Activated T-cell treated with anti-CD3 and anti-CD28 coated beads, Interleukin-2, amount 50 U/mL, for 24 hours (primary cell): ENCODE measurements at regions not wholly inside any gene's neighbourhood (a gene's known extent, or its start where the extent isn't known, plus 50 kb on each side); places are given as distances from the start of the nearest gene placed in this dataset.
"Not testable (repeated sequence)": the region's sequence is repeated elsewhere in the genome, so short reads cannot be mapped to it uniquely, and the experiment has no call there.

ENCODE experiments used
- DNase-seq: peaks from one replicate; pipeline ENCODE4 v3.0.0-alpha.2; 2020
- H3K27ac Mint-ChIP-seq: 2 replicates; pipeline ENCODE4 v1.8.0; 2020; ENCODE audit warnings: mild to moderate bottlenecking, mixed read lengths
- H3K27me3 Mint-ChIP-seq: 2 replicates; pipeline ENCODE4 v1.8.0; 2020; ENCODE audit warnings: mixed read lengths
- H3K36me3 Mint-ChIP-seq: 2 replicates; pipeline ENCODE4 v1.8.0; 2020; ENCODE audit warnings: low read depth, mixed read lengths
- H3K4me1 Mint-ChIP-seq: 2 replicates; pipeline ENCODE4 v1.8.0; 2020; ENCODE audit warnings: low read depth, mixed read lengths
- H3K4me3 Mint-ChIP-seq: 2 replicates; pipeline ENCODE4 v1.8.0; 2020; ENCODE audit warnings: mild to moderate bottlenecking, moderate library complexity, mixed read lengths
- H3K9me3 Mint-ChIP-seq: 2 replicates; pipeline ENCODE4 v1.8.0; 2020; ENCODE audit warnings: mixed read lengths

- Mint-ChIP-seq H3K27me3 (no peaks in the 10 kb centered on the region), H3K4me1 (no peaks in the 10 kb centered on the region), H3K4me3 (no peak overlapping the region), H3K9me3 (no peaks in the 10 kb centered on the region), H3K27ac (no peak overlapping the region), H3K36me3 (no peaks in the 10 kb centered on the region)
- DNase-seq: no peak
Observed at GRCh38 chr6:79150733-79151132, 72.7 kb upstream of the PHIP start.

GRCh38 chr6:79149884-79150283, 71.8 kb upstream of the PHIP start:
- Mint-ChIP-seq H3K4me1 (no peaks in the 10 kb centered on the region), H3K27me3 (no peaks in the 10 kb centered on the region), H3K27ac (no peak overlapping the region), H3K4me3 (no peak overlapping the region), H3K36me3 (no peaks in the 10 kb centered on the region), H3K9me3 (no peaks in the 10 kb centered on the region)
- no peak for DNase-seq

GRCh38 chr6:79146421-79146820, 68.4 kb upstream of the PHIP start:
- Mint-ChIP-seq H3K9me3 (no peaks in the 10 kb centered on the region), H3K4me1 (no peaks in the 10 kb centered on the region), H3K36me3 (no peaks in the 10 kb centered on the region), H3K27ac (no peak overlapping the region), H3K27me3 (no peaks in the 10 kb centered on the region), H3K4me3 (no peak overlapping the region)
- no peak for DNase-seq

- no peak for DNase-seq
- no peaks in the 10 kb centered on the region for H3K9me3 Mint-ChIP-seq
- H3K36me3 Mint-ChIP-seq: no peaks in the 10 kb centered on the region
- no peaks in the 10 kb centered on the region for H3K27me3 Mint-ChIP-seq
- no peaks in the 10 kb centered on the region for H3K4me1 Mint-ChIP-seq
- H3K4me3 Mint-ChIP-seq: no peak overlapping the region
- H3K27ac Mint-ChIP-seq: no peak overlapping the region
Observed at GRCh38 chr6:79145301-79145700, 67.2 kb upstream of the PHIP start.

- no peaks in the 10 kb centered on the region for H3K27me3 Mint-ChIP-seq
- H3K27ac Mint-ChIP-seq: no peak overlapping the region
- H3K4me3 Mint-ChIP-seq: no peak overlapping the region
- H3K4me1 Mint-ChIP-seq: no peaks in the 10 kb centered on the region
- no peaks in the 10 kb centered on the region for H3K9me3 Mint-ChIP-seq
- H3K36me3 Mint-ChIP-seq: no peaks in the 10 kb centered on the region
- no peak for DNase-seq
Observed at GRCh38 chr6:79143320-79143898, 65.4 kb upstream of the PHIP start.

GRCh38 chr6:79138146-79138545, 60.1 kb upstream of the PHIP start:
- Mint-ChIP-seq H3K9me3 (peaks cover 21% of the 10 kb centered on the region), H3K27me3 (peaks cover 35% of the 10 kb centered on the region), H3K4me1 (no peaks in the 10 kb centered on the region), H3K27ac (no peak overlapping the region), H3K36me3 (no peaks in the 10 kb centered on the region), H3K4me3 (no peak overlapping the region)
- DNase-seq: no peak

- Mint-ChIP-seq H3K9me3 (peaks cover 21% of the 10 kb centered on the region), H3K4me3 (no peak overlapping the region), H3K27ac (no peak overlapping the region), H3K27me3 (peaks cover 36% of the 10 kb centered on the region), H3K36me3 (no peaks in the 10 kb centered on the region), H3K4me1 (no peaks in the 10 kb centered on the region)
- no peak for DNase-seq
Observed at GRCh38 chr6:79137671-79138070, 59.6 kb upstream of the PHIP start.

- H3K4me3 Mint-ChIP-seq: no peak overlapping the region
- H3K27me3 Mint-ChIP-seq: peaks cover 49% of the 10 kb centered on the region
- H3K4me1 Mint-ChIP-seq: no peaks in the 10 kb centered on the region
- no peak for DNase-seq
- peaks cover 21% of the 10 kb centered on the region for H3K9me3 Mint-ChIP-seq
- no peaks in the 10 kb centered on the region for H3K36me3 Mint-ChIP-seq
- H3K27ac Mint-ChIP-seq: no peak overlapping the region
Observed at GRCh38 chr6:79135973-79136470, 58.0 kb upstream of the PHIP start.

- no peaks in the 10 kb centered on the region for H3K36me3 Mint-ChIP-seq
- H3K4me3 Mint-ChIP-seq: no peak overlapping the region
- DNase-seq: no peak
Observed at GRCh38 chr6:79134699-79135474, 56.8 kb upstream of the PHIP start.

GRCh38 chr6:79133173-79133572, 55.1 kb upstream of the PHIP start:
- H3K27ac Mint-ChIP-seq: no peak overlapping the region
- peaks cover 21% of the 10 kb centered on the region for H3K9me3 Mint-ChIP-seq
- H3K4me1 Mint-ChIP-seq: no peaks in the 10 kb centered on the region
- H3K4me3 Mint-ChIP-seq: no peak overlapping the region
- no peaks in the 10 kb centered on the region for H3K36me3 Mint-ChIP-seq
- peaks cover 57% of the 10 kb centered on the region for H3K27me3 Mint-ChIP-seq
- no peak for DNase-seq

More at GRCh38 chr6:79134699-79135474, 56.8 kb upstream of the PHIP start:
- Mint-ChIP-seq H3K27ac (no peak overlapping the region), H3K27me3 (peaks cover 57% of the 10 kb centered on the region), H3K4me1 (no peaks in the 10 kb centered on the region), H3K9me3 (peaks cover 21% of the 10 kb centered on the region)

GRCh38 chr6:79131220-79131619, 53.2 kb upstream of the PHIP start:
- Mint-ChIP-seq H3K9me3 (peaks cover 14% of the 10 kb centered on the region), H3K27me3 (peaks cover 52% of the 10 kb centered on the region)
- DNase-seq, H3K4me3 Mint-ChIP-seq, H3K4me1 Mint-ChIP-seq, H3K27ac Mint-ChIP-seq, H3K36me3 Mint-ChIP-seq: not testable (repeated sequence)
